Skeletal muscle tissue (tissue), 3 donors: ENCODE measurements at regions not wholly inside any gene's neighbourhood (a gene's known extent, or its start where the extent isn't known, plus 50 kb on each side); places are given as distances from the start of the nearest gene placed in this dataset.
"Not testable (repeated sequence)": the region's sequence is repeated elsewhere in the genome, so short reads cannot be mapped to it uniquely, and the experiment has no call there.

Experiments
- H3K27ac ChIP-seq: one replicate; pipeline ENCODE4 v1.7.0; 2013; ENCODE audit warnings: mild to moderate bottlenecking, low read depth, low read length, inconsistent platforms
- H3K27me3 ChIP-seq, 3 donors: one replicate each; pipeline ENCODE4 v1.7.0; 2013; ENCODE audit warnings: low read length in 3 of 3; ENCODE audit not compliant: control insufficient read depth in 3 of 3, insufficient read depth in 3 of 3
- H3K36me3 ChIP-seq, 3 donors: one replicate each; pipeline ENCODE4 v1.7.0; 2013; ENCODE audit warnings: low read length in 3 of 3; ENCODE audit not compliant: control insufficient read depth in 3 of 3, insufficient read depth in 3 of 3
- H3K4me1 ChIP-seq, 3 donors: one replicate each; pipeline ENCODE4 v1.7.0; 2013; ENCODE audit warnings: low read length in 3 of 3, mild to moderate bottlenecking in 3 of 3; ENCODE audit not compliant: control insufficient read depth in 3 of 3, insufficient read depth in 3 of 3
- H3K4me3 ChIP-seq, 3 donors: one replicate each; pipeline ENCODE4 v1.7.0; 2013; ENCODE audit warnings: low read length in 3 of 3
- H3K9ac ChIP-seq, 3 donors: one replicate each; pipeline ENCODE4 v1.7.0; 2013; ENCODE audit warnings: low read length in 3 of 3, mild to moderate bottlenecking in 3 of 3, moderate library complexity in 2 of 3, low read depth in 1 of 3
- H3K9me3 ChIP-seq, 3 donors: one replicate each; pipeline ENCODE4 v1.7.0; 2013; ENCODE audit warnings: low read length in 3 of 3; ENCODE audit not compliant: control insufficient read depth in 3 of 3
- donor health status: Osteomylitis.

DNA sequence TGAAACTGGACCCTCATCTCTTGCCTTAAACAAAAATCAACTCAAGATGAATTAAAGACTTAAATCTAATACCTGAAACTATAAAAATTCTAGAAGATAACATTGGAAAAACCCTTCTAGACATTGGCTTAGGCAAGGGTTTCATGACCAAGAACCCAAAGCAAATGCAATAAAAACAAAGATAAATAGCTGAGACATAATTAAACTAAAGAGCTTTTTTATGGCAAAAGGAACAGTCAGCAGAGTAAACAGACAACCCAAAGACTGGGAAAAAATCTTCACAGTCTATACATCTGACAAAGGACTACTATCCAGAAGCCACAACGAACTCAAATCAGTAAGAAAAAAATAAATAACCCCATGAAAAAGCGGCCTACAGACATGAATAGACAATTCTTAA, 446.9 kb upstream of the TRPC7 start:
- peaks cover 12 to 23% (median 17%) of the 10 kb centered on the region in 3 donors for H3K4me1 ChIP-seq
- H3K4me3 ChIP-seq, H3K9me3 ChIP-seq, H3K27me3 ChIP-seq, H3K36me3 ChIP-seq, H3K9ac ChIP-seq: not testable (repeated sequence)
- H3K27ac ChIP-seq: peak overlapping the region; percentile 65

DNA sequence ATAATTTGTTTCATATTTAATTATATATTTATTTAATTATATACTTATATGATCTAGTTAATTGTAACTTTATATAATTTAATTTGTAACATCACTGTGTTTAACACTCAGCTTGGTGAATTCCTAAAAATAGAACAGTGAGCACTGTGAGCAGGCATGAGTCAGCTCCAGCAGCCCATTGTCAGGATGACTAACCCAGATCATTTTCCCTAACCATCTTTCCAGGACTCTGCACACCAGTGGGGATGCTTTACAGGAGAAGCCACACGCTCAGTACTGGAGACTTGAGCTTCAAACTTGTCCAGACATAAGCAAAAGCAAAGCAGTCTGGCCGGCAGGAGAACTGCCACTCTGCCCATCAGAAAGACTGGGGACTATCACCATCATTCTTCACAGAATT, 446.2 kb upstream of the TRPC7 start:
- peak overlapping the region; percentile 80 for H3K27ac ChIP-seq
- H3K9ac ChIP-seq: no peak overlapping the region
- H3K4me1 ChIP-seq: peaks cover 12 to 23% (median 17%) of the 10 kb centered on the region in 3 donors
- no peaks in the 10 kb centered on the region for H3K36me3 ChIP-seq
- no peak overlapping the region for H3K4me3 ChIP-seq
- H3K27me3 ChIP-seq: no peaks in the 10 kb centered on the region
- H3K9me3 ChIP-seq: no peaks in the 10 kb centered on the region

DNA sequence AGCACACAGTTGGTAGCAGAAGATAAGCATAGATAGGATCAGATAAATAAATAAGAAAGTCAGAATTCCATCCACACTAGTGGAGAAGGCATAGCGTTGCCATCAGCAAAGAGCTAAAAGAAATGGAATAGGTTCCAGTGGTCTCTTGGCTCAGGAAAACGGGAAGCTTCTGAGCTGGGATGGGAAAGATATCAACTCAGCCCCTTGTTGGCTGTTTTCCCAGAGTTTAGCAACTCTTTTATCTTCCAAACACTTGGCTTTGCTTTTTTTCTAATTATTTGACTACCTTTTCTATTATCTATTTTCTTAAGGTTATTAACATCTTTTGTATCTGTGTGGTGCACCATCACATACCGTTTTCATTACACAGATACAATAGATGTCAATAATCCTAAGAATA, 445.7 kb upstream of the TRPC7 start:
- peak overlapping the region in 1 of 3 donors; percentile 22 for H3K4me3 ChIP-seq
- H3K4me1 ChIP-seq: peaks cover 12 to 23% (median 17%) of the 10 kb centered on the region in 3 donors
- H3K36me3 ChIP-seq: no peaks in the 10 kb centered on the region
- H3K27ac ChIP-seq: peak overlapping the region; percentile 80
- no peaks in the 10 kb centered on the region for H3K27me3 ChIP-seq
- H3K9me3 ChIP-seq: no peaks in the 10 kb centered on the region
- peak overlapping the region in 2 of 3 donors; percentile 42 to 69 for H3K9ac ChIP-seq

DNA sequence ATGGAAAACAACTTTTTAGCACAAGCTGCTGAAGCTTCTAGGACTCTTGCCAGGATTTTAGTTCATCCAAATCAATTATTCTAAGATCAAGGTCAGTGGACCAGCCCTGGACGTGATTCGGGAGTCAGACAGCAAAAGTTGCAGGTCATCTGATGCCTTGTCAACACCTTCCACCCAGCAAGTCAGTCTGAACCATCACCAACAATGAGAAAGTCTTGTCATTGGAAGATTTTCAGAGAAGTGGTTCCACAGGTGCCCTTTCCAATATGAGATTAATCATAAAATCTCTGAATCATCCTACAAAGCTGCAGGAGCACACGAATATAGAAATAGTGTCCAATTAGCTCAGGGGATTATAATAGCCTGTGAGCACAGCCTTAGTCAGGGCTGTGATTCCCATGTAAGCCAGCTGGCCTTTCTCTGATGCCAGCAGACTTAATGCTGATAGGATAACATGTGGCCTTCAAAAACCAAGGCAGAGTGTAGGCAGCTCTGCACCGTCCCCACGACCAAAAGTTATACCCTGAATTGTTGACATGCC, 445.0 kb upstream of the TRPC7 start:
- H3K27me3 ChIP-seq: no peaks in the 10 kb centered on the region
- no peaks in the 10 kb centered on the region for H3K9me3 ChIP-seq
- H3K36me3 ChIP-seq: no peaks in the 10 kb centered on the region
- H3K9ac ChIP-seq: peak overlapping the region in 1 of 3 donors; percentile 69
- H3K27ac ChIP-seq: peak overlapping the region; percentile 80
- peaks cover 12 to 23% (median 17%) of the 10 kb centered on the region in 3 donors for H3K4me1 ChIP-seq
- H3K4me3 ChIP-seq: no peak overlapping the region

DNA sequence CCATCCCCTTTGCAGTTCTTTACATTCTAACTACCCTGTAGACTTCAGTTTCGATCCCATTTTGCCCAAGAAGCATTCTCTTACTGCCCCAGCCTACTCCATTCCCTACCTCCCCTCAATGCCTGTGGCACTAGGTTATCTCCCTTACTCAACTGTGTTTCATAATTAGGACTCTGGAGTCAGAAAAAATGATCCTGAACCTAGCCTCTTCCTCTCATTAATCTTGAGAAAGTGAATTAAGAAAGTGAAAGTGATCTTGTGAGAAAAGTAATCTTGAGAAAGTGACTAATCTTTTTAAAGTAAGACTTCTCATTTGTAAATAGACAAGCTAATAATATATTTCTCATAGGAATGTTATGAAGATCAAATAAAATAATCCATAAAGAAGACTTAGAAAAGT, 444.0 kb upstream of the TRPC7 start:
- Histone ChIP-seq H3K4me1 (peaks cover 12 to 23% (median 17%) of the 10 kb centered on the region in 3 donors), H3K4me3 (no peak overlapping the region), H3K27ac (no peak overlapping the region), H3K9ac (no peak overlapping the region), H3K27me3 (no peaks in the 10 kb centered on the region), H3K9me3 (no peaks in the 10 kb centered on the region), H3K36me3 (no peaks in the 10 kb centered on the region)

DNA sequence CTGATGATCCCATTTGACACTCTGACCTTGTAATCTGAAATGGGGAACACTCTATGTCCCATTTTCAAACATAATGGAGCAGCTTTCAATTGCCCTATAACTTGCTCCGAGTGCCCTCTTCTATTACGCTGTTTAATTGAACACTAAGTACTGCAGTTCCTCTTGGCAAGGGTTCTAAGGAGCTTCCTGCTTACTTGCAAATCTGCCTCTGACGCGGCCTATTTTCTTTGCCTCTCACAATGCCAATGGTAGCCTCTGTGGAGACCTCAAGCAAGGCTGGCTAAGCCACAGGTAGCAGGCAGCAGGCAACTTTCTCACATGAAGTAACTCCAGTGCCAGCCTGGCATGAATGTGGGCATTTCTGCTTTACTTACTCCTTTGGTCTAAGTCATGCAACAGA, 443.4 kb upstream of the TRPC7 start:
- Histone ChIP-seq H3K27me3 (no peaks in the 10 kb centered on the region), H3K4me3 (no peak overlapping the region), H3K9me3 (no peaks in the 10 kb centered on the region), H3K4me1 (peaks cover 12 to 23% (median 17%) of the 10 kb centered on the region in 3 donors), H3K27ac (no peak overlapping the region), H3K9ac (no peak overlapping the region), H3K36me3 (no peaks in the 10 kb centered on the region)

DNA sequence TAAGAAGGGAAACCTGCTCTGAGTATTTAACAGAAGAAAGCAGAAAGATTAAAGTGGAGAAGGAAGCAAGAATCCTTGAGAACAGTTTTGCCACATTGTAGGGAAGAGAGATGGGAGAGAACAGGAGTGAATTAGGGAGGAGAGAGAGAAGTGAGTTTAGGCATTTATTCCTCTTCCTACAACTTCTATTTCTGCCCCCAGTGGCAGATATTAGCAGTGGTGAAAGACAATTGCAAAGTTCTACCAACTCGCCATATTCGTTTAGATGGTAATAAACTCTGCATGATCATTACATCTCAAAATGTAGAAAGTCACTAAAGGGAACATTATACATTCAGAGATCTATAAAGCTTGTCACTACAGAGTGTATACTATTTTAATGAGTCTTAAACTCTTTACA, 440.1 kb upstream of the TRPC7 start:
- Histone ChIP-seq H3K4me1 (peaks cover 4 to 10% (median 10%) of the 10 kb centered on the region in 3 donors), H3K9me3 (no peaks in the 10 kb centered on the region), H3K4me3 (no peak overlapping the region), H3K27me3 (no peaks in the 10 kb centered on the region), H3K36me3 (no peaks in the 10 kb centered on the region), H3K27ac (no peak overlapping the region), H3K9ac (no peak overlapping the region)

DNA sequence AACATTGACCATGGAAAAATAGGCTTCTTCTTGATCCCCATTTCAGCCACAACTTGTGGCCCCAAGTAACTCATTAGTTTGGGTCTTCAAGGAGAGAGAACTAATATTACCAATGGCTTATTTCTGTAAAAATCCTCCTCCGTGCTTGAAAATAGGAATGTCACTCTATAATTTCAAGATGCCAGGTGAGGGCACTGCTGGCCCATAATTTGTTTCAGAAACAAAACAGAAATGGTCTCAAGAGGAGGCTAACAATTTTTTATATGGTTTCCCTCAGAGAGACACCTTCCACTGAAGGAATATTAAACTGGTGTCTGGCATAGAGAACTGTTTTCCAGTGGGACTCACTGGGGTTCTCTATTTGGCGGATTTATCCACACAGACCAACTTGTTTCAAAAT, 437.0 kb upstream of the TRPC7 start:
- Histone ChIP-seq H3K27me3 (no peaks in the 10 kb centered on the region), H3K9me3 (no peaks in the 10 kb centered on the region), H3K4me1 (no peaks in the 10 kb centered on the region), H3K4me3 (no peak overlapping the region), H3K9ac (no peak overlapping the region), H3K27ac (no peak overlapping the region), H3K36me3 (no peaks in the 10 kb centered on the region)

DNA sequence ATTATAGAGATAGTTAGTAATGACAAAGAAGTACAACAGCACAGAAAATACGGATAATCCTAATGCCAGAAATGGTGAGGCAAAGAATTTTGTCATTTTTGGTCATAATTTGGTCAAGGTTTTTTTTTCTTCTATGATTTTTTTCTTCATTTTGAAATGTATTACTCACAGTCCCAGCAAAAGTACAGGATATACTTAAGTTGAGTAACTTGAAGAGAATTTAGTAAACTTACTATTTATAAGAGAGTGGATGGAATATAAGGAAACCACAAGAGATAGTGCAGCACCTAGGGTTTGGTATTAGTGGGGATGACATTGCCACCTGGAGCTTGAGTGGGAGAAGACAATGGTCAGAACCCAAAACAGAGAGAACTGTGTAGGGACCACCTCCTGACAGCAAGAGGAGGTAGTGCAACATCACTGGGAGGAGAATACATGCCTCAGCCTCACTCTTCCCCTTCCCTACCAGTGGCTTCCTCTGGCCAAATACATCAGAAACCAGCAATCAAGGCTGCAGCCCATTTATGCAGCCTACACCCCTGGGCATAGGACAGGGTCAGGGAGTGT, 434.5 kb upstream of the TRPC7 start:
- Histone ChIP-seq H3K27me3 (no peaks in the 10 kb centered on the region), H3K9me3 (no peaks in the 10 kb centered on the region), H3K4me3 (no peak overlapping the region), H3K27ac (no peak overlapping the region), H3K36me3 (no peaks in the 10 kb centered on the region), H3K9ac (no peak overlapping the region), H3K4me1 (no peaks in the 10 kb centered on the region)

DNA sequence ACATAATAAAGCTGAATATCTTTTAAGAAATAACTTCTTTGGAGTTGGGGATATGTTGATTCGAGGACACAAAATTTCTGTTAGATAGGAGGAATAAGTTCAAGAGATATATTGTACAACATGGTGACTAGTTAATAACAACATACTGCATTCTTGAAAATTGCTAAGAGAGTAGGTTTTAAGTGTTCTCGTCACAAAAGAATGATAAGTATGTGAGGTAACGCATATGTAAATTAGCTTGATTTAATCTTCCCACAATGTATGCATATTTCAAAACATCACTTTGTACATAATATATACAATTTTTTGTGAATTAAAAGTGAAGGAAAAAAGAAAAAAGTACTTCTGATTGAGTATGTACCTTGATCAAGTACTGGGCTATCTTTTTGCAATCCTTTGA, 428.0 kb upstream of the TRPC7 start:
- Histone ChIP-seq H3K9me3 (no peaks in the 10 kb centered on the region), H3K27me3 (no peaks in the 10 kb centered on the region), H3K36me3 (no peaks in the 10 kb centered on the region), H3K4me1 (no peaks in the 10 kb centered on the region), H3K9ac (no peak overlapping the region), H3K4me3 (no peak overlapping the region), H3K27ac (no peak overlapping the region)
